T-helper 17 cell (primary cell): ENCODE measurements at regions not wholly inside any gene's neighbourhood (a gene's known extent, or its start where the extent isn't known, plus 50 kb on each side); places are given as distances from the start of the nearest gene placed in this dataset.
"Not testable (repeated sequence)": the region's sequence is repeated elsewhere in the genome, so short reads cannot be mapped to it uniquely, and the experiment has no call there.

Source experiments
- ATAC-seq: fragments of 150-1000 bp; cut with Tn5 transposase; 2 replicates; pipeline ENCODE4 v1.10.0; 2021; ENCODE audit warnings: mild to moderate bottlenecking, moderate library complexity
- DNase-seq, 3 donors: peaks; one replicate each; pipeline versions ENCODE4 v3.0.0 to v3.0.0-alpha.2; 2020 to 2021
- H3K9me3 ChIP-seq: one replicate; pipeline ENCODE4 v1.7.0; 2013; ENCODE audit warnings: low read length, mild to moderate bottlenecking; ENCODE audit not compliant: control insufficient read depth, poor library complexity, severe bottlenecking
- H3K27ac Mint-ChIP-seq: one replicate; pipeline ENCODE4 v1.8.0; 2022; ENCODE audit warnings: mild to moderate bottlenecking, moderate library complexity, mixed read lengths
- H3K27me3 Mint-ChIP-seq: one replicate; pipeline ENCODE4 v1.8.0; 2022; ENCODE audit warnings: mixed read lengths
- H3K36me3 Mint-ChIP-seq: one replicate; pipeline ENCODE4 v1.8.0; 2022; ENCODE audit warnings: low read depth, mixed read lengths
- H3K4me1 Mint-ChIP-seq: one replicate; pipeline ENCODE4 v1.8.0; 2022; ENCODE audit warnings: mild to moderate bottlenecking, mixed read lengths
- H3K4me3 Mint-ChIP-seq: one replicate; pipeline ENCODE4 v1.8.0; 2022; ENCODE audit warnings: mild to moderate bottlenecking, moderate library complexity, mixed read lengths

DNA sequence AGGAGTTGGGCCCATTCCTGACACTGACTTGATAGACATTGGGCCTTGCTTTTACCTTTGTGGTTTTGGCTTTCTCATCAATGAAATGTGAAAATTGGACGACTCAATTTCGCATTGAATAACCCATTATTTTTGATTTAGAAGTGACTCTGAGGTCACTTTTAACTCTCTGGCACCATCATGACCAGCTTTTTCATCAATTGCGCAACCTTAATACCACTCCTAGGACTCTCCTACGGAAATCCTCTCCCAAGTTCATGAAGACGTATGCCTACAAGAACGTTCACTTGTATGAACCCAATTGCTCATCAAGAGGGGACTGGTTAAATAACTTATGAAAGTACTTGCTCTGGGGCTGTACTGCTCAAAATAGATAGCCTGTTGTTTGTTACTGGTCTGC lies 86.7 kb upstream of the CHD6 start:
- no peak overlapping the region for H3K4me3 Mint-ChIP-seq
- DNase-seq: no peak
- no peak overlapping the region for H3K27ac Mint-ChIP-seq
- H3K4me1 Mint-ChIP-seq: no peaks in the 10 kb centered on the region
- no peaks in the 10 kb centered on the region for H3K9me3 ChIP-seq
- no peaks in the 10 kb centered on the region for H3K27me3 Mint-ChIP-seq
- H3K36me3 Mint-ChIP-seq: no peaks in the 10 kb centered on the region
- ATAC-seq: no peak

DNA sequence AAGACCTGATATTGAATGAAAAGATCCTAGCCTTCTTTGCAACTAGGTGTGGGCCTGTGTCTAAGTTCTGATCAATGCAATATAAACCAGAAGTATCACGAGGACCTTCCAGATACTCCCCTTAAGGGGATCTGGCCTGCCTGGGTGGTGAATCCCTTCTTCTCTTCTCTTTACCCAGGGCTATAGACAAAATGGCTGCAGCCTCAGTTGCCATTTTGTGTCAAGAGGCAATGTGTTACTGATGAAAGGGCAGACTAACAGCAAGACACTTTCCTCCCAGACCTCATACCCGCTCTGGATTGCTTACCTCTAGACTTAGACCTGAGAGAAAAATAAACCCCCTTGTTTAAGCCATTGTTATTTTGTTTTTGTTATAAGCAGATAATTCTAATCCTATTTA lies 84.5 kb upstream of the CHD6 start:
- no peak overlapping the region for H3K27ac Mint-ChIP-seq
- peaks cover 4% of the 10 kb centered on the region for H3K27me3 Mint-ChIP-seq
- H3K4me1 Mint-ChIP-seq: peaks cover 3% of the 10 kb centered on the region
- H3K4me3 Mint-ChIP-seq: no peak overlapping the region
- H3K36me3 Mint-ChIP-seq: peaks cover 2% of the 10 kb centered on the region
- DNase-seq (no peak), ATAC-seq (no peak)
- no peaks in the 10 kb centered on the region for H3K9me3 ChIP-seq

DNA sequence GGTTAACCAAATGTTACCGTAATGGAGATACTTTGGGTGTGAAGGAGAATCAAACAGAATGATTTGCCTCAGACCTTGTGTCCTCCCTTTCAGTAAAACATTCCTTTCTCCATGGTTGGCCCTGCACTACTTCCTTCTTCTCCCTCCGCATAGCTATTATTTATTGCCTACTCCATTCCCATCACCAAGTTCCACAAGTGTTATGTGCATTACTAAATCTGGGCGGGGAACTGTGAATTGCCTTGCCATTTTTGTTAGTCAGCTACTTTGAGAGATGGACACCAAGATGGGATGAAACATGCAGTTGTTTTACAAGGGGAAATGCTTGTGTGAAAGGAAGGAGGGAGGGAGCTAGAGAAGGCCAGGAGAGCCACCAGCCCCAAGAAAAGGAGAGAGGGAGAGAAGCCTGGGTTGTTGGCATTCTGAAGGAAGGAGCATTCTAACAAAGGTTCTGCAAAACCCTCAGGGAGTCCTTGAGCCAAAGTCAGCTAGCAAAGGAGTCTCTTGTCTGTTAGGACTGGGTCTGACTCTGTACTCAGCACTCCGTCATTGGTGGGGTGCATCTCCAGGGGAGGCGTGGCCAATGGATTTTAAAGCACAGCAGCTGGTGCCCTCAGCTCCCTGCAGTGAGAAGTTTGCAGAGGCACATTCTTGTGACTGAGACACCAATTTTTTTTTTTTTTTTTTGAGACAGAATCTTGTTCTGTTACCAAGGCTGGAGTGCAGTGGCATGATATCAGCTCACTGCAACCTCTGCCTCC lies 83.6 kb upstream of the CHD6 start:
- Mint-ChIP-seq H3K4me3 (no peak overlapping the region), H3K27ac (no peak overlapping the region), H3K4me1 (peaks cover 4% of the 10 kb centered on the region), H3K36me3 (peaks cover 2% of the 10 kb centered on the region), H3K27me3 (peaks cover 7% of the 10 kb centered on the region)
- DNase-seq (no peak), ATAC-seq (no peak)
- no peaks in the 10 kb centered on the region for H3K9me3 ChIP-seq

DNA sequence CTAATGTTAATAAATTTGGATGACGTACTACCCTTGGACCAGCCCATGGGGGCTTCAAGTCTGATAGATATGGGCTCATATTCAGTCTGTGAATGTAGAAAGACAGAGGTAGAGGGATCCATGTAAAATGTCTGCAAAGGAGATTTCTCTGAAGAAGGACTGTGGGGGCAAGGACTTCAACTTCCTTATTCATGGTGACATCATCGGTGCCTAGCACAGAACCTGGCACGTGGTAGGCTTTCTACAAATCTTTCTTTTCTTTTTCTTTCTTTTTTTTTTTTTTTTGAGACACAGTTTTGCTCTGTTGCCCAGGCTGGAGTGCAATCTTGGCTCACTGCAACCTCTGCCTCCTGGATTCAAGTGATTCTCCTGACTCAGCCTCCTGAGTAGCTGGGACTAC lies 81.5 kb upstream of the CHD6 start:
- H3K9me3 ChIP-seq, H3K36me3 Mint-ChIP-seq, H3K27ac Mint-ChIP-seq, DNase-seq, ATAC-seq, H3K4me1 Mint-ChIP-seq, H3K27me3 Mint-ChIP-seq, H3K4me3 Mint-ChIP-seq: not testable (repeated sequence)

DNA sequence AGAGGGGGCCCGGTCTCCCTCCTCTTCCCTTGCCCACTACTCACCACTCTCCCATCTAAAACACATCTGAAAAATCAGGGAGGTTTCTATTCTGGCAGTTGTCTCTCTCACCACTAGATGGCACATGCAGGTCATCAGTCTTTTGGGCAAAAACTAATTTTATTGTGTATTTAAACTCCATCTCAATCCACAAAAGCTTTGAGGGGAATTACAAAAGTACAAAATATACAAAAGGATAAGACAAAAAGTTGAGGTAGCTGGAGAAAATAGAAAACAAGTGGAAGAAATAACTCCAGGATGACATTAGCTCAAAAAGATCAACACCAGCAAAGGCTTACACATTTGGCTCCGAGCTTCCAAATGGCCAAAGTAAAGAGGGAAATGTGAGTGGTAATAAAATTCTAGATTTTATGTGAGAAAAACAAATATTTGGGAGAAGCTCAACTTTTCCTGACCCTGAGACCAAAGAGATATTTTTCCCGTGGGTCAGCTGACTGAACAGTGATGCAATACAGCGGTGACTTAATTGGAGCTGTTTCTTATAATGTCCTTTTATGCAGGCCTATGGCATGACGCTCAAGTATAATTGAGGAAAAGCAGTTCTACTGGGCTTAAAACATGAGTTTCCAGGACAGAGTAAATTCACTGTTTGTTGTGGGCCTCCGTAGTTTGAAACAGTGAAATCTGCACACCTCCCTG lies 79.8 kb upstream of the CHD6 start:
- no peak for ATAC-seq
- H3K27ac Mint-ChIP-seq: peak overlapping the region; percentile 24
- peaks cover 7% of the 10 kb centered on the region for H3K27me3 Mint-ChIP-seq
- no peak overlapping the region for H3K4me3 Mint-ChIP-seq
- H3K4me1 Mint-ChIP-seq: peaks cover 10% of the 10 kb centered on the region
- H3K36me3 Mint-ChIP-seq: peaks cover 8% of the 10 kb centered on the region
- DNase-seq: no peak
- no peaks in the 10 kb centered on the region for H3K9me3 ChIP-seq

DNA sequence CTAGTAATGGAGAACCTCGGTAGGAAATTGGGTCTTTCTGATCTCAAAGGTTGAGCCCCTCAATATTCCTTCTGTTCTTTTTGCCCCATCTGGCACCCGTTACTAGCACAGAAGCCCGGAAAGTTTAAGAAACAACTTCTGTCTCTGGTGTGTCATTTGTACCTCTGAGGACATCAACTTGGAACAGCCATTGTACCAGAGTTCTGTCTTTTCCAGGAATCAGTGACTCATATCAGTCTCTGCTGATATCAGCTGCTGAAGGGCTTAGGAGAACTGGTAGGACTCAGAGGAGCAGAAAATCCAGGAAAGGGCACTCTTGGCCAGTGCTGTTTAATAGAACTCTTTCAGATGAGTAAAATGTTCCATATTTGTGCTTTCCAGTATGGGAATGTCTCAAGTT lies 78.3 kb upstream of the CHD6 start:
- DNase-seq (no peak), ATAC-seq (no peak)
- no peak overlapping the region for H3K4me3 Mint-ChIP-seq
- H3K27ac Mint-ChIP-seq: no peak overlapping the region
- H3K36me3 Mint-ChIP-seq: peaks cover 8% of the 10 kb centered on the region
- no peaks in the 10 kb centered on the region for H3K9me3 ChIP-seq
- H3K4me1 Mint-ChIP-seq: peaks cover 15% of the 10 kb centered on the region
- peaks cover 7% of the 10 kb centered on the region for H3K27me3 Mint-ChIP-seq

DNA sequence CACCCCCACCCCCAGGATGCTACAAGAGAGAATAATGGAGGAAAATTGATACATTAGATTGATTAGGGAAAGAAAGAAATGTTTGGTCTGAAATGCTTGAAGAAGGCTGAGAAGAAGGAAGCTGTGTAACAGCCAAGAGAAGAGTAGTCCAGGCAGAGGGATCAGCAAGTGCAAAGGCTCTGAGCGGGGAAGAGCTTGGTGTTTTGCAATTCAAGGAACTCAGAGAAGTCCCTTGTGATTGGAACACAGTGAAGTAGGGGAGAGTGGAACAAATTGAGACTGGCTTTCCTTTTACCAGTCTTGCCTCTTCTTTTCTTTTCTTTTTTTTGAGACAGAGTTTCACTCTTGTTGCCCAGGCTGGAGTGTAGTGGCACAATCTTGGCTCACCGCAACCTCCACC lies 76.6 kb upstream of the CHD6 start:
- Mint-ChIP-seq H3K4me1 (peaks cover 15% of the 10 kb centered on the region), H3K4me3 (no peak overlapping the region), H3K27me3 (peaks cover 7% of the 10 kb centered on the region), H3K27ac (peak overlapping the region; percentile 12), H3K36me3 (peaks cover 8% of the 10 kb centered on the region)
- H3K9me3 ChIP-seq: no peaks in the 10 kb centered on the region
- DNase-seq: no peak
- no peak for ATAC-seq

DNA sequence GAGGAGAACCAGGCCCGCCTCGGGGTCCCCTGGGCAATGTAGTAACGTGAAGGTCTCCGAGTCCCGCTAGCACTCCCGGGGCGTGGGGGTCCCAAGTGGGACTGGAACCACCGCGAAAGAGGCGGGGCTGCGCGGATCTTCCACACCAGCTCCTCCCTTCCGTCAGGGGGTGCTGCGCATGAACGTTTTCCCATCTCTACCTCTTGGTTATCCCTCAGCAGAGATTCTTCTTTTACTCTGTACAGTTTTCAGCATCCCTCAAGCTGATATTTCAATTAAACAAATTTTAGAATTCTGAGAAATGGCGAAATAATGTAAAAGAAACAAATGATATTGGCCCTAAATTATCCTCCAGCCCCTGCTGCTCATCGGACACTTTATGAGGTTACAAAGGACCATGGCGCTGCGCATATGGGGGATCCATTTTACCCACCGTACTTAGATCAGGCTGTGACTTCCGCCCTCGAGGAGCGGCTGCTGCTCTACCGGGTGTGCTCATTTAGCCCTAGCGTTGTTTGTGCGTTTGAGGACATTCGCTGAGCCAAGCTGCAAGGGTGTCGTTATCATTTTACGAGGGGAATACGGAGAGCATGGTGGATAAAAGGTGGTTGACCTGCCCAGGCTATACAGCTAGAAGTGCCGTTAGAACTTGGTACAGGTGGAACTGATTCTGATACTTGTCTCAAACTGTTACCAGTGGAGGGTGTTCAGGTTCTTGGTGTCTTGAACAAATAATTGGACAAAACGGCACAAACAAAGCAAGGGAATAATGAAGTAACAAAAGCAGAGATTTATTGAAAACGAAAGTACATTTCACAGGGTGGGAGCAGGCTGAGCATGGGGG lies 75.2 kb upstream of the CHD6 start:
- Mint-ChIP-seq H3K4me3 (peak overlapping the region; percentile 93), H3K36me3 (peaks cover 8% of the 10 kb centered on the region), H3K27me3 (peaks cover 7% of the 10 kb centered on the region), H3K4me1 (peaks cover 15% of the 10 kb centered on the region), H3K27ac (peak overlapping the region; percentile 97)
- DNase-seq (peak; percentile 57 to 69 (median 64)), ATAC-seq (peak; percentile 87)
- no peaks in the 10 kb centered on the region for H3K9me3 ChIP-seq

DNA sequence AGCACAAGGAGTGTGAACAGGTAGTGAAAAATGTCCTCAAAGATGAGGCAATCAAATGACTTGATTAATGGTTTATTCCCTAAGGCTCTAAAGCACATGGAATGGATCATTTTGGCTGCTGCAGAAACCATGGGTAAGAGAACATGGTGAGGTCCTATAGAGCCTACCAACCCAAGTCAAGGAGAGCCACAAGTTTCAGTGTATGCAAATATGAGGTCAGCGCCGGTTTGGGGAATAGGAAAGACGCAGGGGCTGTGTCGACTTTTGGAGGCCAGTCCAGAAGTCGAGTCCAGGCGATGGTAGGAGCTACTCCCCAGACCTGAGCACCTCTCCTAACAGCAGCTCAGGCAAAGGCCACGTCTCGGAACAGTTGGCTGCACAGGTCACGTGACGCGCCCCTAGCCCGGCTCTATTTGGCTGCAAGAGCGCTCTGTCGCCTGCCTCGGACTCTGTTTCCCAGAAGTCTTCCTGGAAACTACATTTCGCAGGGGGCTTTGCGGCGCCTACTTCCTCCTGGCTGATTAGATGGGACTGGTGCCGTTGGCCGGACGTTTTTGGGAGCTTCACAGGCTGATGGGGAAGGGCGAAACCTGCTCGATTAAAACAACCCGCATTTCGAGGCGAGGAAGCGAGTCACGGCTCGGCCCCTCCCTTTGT lies 74.4 kb upstream of the CHD6 start:
- peak; percentile 52 to 60 (median 55) for DNase-seq
- H3K9me3 ChIP-seq: no peaks in the 10 kb centered on the region
- Mint-ChIP-seq H3K4me3 (peak overlapping the region; percentile 93), H3K4me1 (peaks cover 12% of the 10 kb centered on the region), H3K36me3 (peaks cover 6% of the 10 kb centered on the region), H3K27ac (peak overlapping the region; percentile 97), H3K27me3 (peaks cover 3% of the 10 kb centered on the region)
- peak; percentile 68 for ATAC-seq

DNA sequence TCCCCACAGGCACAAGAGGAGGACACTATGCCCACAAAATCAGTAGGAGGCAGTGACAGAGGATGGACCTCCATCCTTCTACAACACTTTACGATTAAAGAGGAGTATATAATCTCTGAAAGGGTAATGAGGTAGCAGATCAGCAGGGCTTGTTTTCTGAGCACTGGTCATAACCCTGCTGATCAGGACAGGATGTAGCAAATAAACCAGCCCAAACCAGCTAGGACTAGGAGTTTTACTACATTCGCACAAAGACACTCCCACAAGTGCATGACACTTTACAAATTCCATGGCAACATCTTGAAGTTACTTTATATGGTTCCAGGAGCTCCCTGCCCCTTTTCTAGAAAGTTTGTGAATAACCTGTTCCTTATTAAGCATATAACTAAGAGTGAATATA lies 73.3 kb upstream of the CHD6 start:
- ATAC-seq (no peak), DNase-seq (no peak)
- Mint-ChIP-seq H3K4me3 (no peak overlapping the region), H3K27ac (no peak overlapping the region), H3K4me1 (peaks cover 11% of the 10 kb centered on the region), H3K27me3 (peaks cover 9% of the 10 kb centered on the region), H3K36me3 (peaks cover 6% of the 10 kb centered on the region)
- H3K9me3 ChIP-seq: no peaks in the 10 kb centered on the region

DNA sequence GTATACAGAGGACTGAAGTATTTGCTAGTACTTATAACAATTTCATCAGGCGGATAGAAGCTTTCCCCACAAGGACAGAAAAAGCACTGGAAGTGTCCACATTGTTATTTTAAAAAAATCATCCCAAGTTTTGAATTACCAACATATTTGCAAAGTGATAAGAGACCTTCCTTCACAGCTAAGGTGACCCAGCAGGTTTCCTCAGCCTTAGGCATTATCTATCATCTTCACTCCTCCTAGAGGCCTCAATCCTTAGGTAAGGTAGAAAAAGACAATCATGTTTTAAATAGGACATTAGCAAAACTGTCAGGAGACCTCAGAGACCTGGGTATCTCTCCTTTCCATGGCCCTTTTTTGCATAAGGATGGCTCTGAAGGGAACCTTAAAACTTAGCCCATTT lies 72.5 kb upstream of the CHD6 start:
- no peak overlapping the region for H3K27ac Mint-ChIP-seq

DNA sequence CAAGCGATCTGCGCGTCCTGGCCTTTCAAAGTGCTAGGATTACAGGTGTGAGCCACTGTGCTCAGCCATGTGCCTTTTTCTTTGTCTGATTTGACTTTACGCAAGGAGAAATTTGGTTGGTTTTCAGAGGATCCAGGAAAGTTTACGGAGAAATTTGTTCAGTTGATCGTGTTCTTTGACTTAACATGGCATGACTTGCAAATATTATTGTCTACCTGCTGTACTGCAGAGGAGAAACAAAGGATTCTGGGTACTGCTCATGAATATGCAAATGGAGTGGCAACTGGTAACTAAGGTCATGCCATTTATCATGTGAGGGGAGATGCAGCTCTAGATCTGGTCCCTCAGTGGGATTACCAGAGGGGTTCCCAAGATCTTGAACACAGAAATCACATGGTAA lies 68.8 kb upstream of the CHD6 start:
- no peaks in the 10 kb centered on the region for H3K9me3 ChIP-seq
- no peak for ATAC-seq
- no peak for DNase-seq
- Mint-ChIP-seq H3K36me3 (peaks cover 2% of the 10 kb centered on the region), H3K4me3 (no peak overlapping the region), H3K27me3 (peaks cover 23% of the 10 kb centered on the region), H3K4me1 (peaks cover 3% of the 10 kb centered on the region), H3K27ac (no peak overlapping the region)

More for the DNA sequence above, 72.5 kb upstream of the CHD6 start:
- Mint-ChIP-seq H3K36me3 (peaks cover 6% of the 10 kb centered on the region), H3K4me1 (peaks cover 12% of the 10 kb centered on the region), H3K4me3 (no peak overlapping the region), H3K27me3 (peaks cover 16% of the 10 kb centered on the region)
- no peaks in the 10 kb centered on the region for H3K9me3 ChIP-seq
- ATAC-seq: no peak
- no peak for DNase-seq

DNA sequence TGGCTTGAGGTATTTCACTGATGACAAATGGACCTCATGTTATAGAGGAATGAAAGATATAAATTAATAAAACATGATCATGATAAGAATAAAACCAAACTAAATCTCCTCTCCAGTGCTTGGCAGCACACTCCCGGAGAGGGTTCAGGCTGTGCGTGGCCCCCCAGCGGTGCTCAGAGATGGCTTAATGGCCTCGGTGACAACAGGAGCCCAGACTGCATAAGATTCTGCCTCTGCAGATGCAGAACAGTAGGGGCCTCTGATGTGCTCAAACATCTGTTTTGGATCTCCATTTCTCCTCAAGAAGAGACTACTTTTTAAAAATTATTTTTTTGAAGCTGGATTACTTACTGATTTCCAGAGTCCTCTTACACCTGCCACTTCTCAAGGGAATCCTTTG lies 67.0 kb upstream of the CHD6 start:
- H3K27ac Mint-ChIP-seq, DNase-seq, H3K4me3 Mint-ChIP-seq, H3K36me3 Mint-ChIP-seq, H3K9me3 ChIP-seq, H3K4me1 Mint-ChIP-seq, ATAC-seq: not testable (repeated sequence)
- peaks cover 23% of the 10 kb centered on the region for H3K27me3 Mint-ChIP-seq
